HG03442 (cell line): ENCODE measurements at regions not wholly inside any gene's neighbourhood (a gene's known extent, or its start where the extent isn't known, plus 50 kb on each side); places are given as distances from the start of the nearest gene placed in this dataset.

ENCODE experiments used
- ATAC-seq: cut with Tn5 transposase; IDR thresholded peaks from one replicate; pipeline ENCODE4 v1.9.1; 2021; ENCODE audit warnings: mild to moderate bottlenecking, moderate library complexity; ENCODE audit not compliant: unreplicated experiment

DNA sequence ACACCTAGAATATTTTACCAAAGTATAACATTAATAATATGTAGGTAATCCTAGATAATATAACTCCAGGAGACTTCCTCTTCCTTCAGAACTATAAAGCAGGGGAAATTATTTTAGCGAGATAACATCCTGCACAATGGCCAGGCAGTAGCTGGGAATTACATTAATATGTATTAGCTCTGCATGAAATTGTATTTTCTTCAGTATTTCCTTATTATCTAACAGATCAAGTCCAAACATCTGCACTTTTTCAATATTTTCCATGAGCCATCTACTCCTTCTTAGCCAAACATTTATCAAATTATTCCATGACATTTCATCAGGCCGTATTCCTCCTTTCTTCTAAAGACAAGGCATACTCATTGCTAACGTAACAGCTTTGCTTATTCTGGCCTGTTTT, 98.8 kb upstream of the PCDH9 start:
- ATAC-seq = no peak

DNA sequence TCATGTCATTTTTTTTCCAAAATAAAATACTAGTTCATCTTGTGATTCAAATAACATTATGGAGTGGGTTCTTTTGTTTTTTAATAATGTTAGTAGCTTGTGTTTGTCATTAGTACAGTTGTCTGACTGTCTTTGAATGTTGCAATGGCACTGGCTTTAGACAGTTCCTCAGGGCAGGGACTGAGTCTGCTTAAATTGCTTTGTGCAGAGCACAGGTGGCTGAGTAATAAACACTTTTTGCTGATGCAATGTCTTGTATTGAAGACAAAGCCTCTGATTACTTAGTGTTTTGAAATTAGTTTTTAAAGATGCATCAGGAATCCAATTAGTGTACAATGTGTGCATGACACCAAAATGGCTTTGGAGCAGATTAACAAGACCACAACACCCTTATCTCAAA, 88.7 kb upstream of the PCDH9 start:
- no peak for ATAC-seq

DNA sequence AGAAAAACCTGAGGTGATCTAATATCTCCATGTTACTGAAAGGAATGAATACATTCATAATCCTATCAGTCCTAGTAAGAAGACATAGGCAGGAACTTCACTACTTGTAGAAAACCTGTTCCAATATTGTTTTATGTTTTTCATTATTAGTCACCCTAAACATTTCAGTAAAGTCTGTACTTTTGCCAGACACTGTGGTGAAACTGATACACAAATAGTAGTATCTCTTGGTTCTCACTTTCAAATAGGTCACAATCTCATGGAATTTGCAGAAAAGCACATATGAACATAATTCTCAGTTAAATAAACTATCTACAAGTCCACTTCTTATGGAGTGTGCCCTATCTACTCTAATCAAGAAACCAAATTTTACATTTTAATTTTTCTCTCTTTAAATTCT, 88.3 kb upstream of the PCDH9 start:
- ATAC-seq = no peak

DNA sequence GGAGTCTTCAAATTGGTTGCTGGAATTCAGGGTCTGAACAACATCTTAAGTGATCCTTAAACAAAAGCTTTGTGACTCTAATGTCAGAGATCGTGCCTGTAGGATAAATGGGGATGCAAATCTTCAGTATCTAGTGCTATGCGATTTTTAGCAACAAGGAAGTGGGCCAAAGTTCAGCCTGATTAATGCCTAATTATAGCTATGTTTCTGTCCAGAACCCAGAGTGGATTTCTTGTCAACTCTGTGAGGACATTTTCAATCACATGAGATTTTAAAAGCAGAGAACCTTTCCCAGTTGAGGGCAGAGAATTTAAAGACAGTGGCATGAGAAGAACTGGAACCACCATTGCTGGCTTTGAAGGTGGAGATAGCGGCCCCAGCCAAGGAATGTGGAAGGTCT, 84.3 kb upstream of the PCDH9 start:
- ATAC-seq = no peak

DNA sequence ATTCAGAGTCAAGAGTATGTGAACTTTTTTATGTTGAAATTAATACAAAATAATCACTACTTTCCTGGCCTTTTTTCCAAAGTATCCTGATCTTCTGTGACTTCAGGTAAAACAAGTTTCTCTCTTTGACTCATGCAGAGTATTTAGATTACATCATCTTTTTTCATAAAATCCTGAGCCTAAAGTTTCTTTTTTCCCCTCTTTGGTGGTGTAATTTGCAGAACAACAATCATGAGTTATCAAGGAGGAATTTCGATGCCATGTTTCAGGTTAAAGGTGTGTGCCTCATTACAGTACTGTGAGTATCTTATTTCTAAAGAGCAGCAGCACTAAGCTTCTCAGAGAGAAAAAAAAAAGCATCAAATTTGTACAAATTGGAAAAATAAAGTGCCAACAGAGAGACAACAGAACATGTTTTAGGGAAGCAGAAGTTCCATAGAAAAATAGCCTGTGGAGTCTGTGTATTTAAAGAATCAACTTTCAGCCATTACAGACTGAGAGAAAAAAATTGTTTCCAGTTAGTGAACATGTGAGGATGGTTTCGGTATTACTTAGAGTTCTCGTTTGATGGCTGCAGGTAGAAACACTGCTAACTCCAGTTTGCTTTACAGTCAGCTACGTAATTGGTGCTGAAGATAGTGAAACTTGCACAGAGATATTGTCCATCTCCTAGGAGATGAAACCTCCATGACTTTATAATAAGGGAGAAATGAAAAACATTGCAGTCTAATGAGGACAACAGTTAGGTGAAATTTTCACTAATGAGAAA, 78.1 kb upstream of the PCDH9 start:
- ATAC-seq = no peak

DNA sequence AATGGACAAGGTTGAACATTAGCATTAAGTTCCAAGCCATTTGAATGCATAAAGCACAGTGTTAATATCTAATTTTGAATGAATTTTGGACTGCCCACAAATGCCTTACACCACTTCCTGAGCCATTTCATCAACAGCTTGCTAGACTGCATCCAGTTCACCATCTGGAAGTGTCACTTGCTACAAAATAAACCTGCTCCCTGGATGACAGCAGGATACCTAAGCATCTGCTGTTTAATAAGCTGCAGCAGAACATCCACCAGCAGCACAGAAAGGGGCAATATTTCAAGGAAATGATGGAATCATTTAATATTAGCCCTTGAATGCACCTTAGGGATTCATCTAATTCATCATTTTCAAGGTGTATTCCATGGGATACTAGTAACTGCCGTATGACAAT, 76.6 kb upstream of the PCDH9 start:
- no peak for ATAC-seq

DNA sequence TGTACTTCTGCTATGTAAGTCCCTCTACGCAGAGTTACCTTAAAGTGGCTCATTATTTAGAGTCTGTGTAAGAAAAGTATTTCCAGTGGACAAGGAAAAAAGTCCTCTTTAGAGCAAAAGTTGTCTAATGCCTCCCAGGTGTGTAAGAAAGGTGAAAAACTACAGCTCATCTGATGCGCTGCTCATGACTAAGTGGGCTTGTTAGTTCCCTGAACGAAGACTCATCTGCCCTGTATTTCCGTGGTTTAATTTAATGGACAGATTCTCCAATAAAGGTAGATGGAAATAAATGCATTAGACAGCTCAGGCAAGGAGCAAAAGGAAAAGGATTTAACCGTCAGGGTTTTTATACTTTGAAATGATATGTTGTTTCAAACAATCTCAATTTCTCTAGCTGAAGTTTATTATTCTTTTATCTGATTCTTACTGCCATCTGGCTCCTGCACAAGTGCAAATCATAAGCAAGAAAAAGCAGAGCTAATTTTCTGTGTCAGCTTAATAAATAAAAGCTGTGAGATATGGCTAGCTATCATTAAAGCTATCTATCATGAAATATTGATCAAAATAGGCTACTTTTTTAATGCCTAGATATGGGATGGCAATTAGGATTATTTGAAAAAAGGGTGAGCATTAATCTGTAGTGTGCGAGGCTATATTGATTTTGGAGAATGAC, 73.7 kb upstream of the PCDH9 start:
- no peak for ATAC-seq

DNA sequence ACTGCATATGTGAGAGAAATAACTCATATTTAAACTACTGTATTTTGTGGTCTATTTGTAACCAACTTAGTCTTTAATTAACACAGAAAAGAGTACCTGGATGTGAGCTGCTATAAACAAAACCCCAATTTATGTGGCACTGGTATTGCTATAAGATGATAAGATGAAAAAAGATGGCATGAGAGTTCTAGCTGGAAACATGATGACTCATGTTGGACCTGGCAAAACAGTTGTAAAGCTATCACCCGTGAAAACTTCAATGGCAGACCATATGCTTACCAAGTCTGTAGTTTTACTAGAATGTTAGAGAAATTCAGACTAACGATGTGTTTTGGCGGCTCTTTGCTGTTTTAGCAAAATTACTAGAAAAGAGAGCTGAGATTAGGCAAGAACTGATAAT, 69.6 kb upstream of the PCDH9 start:
- ATAC-seq = no peak

DNA sequence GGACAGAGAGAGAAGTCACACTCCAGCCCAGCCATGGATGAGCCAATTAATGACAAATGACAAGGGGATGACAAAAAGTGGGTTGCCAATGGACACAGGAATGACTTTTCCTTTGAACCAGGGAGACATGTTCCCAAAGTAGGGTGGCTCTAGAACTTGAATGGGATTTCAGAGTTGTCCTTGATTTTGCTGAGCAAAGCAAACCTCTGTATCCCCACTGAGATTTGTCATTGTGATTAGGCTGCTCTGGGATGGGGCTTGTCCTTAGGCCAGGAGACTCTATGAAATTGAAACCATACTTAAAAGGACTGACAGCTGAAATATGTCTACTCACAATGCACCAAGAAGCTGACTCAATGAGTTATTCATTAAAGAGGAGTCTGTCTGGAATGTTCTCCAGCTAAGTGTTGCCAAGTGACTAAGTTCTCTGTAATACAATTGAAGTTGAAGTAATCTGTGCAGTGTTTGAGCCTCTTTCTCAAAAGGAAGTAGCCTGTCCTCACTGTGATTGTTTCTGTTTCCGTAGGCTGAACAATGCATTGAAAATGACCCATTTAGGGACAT, 69.0 kb upstream of the PCDH9 start:
- no peak for ATAC-seq

DNA sequence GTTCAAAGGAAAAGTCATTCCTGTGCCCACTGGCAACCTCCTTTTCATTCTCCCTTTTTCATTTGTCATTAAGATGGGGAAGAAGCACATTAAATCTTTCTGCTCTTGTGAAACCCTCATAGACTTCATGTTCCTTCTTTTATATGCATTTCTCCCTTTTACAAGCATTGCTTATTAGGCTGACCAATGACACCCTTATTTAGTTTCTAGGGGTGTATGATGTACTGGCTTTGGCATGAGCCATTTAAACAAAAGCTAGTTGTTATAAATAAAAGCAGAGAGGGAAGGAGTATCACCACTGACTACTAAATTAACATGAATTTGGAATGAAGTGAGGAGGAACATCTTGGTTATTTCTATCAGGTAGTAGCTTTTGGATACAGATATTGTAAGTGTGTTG, 68.2 kb upstream of the PCDH9 start:
- ATAC-seq = no peak

DNA sequence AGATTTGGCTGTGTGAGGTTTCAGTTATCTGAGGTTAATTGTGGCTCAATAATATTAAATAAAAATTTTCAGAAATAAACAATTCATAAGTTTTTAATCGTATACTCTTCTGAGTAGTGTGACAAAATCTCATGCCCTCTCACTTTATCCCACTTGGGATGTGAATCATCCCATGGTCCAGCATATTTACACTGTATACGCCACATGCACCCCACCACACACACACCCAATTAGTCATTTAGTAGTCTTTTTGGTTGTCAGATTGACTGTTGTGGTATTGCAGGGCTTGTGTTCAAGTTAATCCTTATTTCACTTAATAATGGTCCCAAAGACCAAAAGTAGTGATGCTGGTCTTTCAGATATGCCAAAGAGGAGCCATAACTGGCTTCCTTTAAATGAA, 66.4 kb upstream of the PCDH9 start:
- ATAC-seq = no peak

DNA sequence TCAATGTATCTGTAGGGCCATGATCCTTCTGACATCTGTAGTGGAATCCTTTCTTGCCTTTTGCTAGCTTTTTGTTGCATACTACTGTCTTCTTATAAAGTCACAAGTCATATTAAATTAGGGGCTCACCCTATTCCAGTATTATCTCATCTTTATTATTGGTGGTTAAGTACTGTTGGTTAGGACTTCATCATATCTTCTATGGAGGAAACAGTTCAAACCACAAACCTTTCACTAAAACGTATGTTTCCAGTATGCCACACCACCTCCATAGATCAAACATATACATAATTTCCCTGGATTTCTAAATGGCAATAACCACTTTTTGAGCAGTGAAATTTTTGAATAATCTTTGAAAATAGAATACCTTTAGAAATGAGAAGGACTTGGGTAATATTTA, 62.8 kb upstream of the PCDH9 start:
- ATAC-seq = no peak

DNA sequence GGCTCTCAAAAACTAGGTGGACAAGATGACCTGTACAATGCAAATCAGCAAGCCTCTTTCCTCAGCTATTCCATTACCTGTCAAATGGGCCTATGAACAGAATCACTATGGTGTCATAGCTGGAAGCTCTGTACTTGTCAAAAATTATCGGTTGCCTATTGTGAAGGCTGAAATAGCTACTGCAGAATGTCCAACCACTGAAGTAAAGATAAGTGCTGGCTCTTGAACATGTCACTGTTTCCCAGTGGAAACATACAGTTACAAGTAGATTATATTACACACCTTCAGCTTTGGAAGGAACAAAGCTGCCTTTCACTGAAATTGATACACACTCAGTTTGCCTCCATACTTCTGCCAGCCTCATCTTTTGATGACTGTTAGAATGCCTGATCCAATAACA, 55.5 kb upstream of the PCDH9 start:
- ATAC-seq = no peak

DNA sequence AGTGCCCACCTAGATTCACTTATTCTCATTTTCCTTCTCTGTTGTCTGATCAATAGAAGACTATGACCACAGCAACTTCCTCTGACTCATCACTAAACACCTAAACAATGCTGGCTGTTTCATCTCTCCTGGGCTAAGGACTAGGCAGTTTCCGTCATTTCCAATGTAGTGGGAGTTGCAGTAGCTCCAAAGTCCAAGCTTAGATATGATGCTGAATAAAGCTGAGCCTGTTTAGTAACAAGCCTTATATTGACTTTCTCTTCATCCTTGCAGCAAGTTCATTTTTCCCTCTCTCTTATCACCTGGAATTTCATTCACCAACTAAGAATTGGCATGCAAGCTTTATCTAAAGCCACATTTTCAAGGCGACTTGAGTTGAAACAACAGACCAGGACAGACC, 53.5 kb upstream of the PCDH9 start:
- no peak for ATAC-seq

DNA sequence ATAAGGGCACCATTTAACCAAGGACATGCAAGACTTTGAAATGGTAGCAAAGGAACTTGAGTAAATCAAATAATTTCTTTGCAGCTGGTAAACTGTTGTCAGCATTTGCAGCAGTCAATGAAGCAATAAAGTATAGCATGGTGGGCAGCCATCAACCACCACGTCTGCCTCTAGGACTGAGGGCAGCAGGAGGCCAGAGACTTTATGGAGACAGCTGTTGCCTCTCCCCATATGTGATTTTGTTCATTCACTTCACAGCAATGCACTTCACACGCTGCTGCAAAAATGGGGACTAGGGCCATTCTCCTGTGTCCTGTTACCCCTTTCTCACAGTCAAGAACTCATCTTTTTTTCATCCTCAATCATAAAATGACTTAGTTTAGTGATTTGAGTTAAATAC, 51.3 kb upstream of the PCDH9 start:
- no peak for ATAC-seq
